ENCODE measurements at regions not wholly inside any gene's neighbourhood (a gene's known extent, or its start where the extent isn't known, plus 50 kb on each side); places are given as distances from the start of the nearest gene placed in this dataset.

DNA sequence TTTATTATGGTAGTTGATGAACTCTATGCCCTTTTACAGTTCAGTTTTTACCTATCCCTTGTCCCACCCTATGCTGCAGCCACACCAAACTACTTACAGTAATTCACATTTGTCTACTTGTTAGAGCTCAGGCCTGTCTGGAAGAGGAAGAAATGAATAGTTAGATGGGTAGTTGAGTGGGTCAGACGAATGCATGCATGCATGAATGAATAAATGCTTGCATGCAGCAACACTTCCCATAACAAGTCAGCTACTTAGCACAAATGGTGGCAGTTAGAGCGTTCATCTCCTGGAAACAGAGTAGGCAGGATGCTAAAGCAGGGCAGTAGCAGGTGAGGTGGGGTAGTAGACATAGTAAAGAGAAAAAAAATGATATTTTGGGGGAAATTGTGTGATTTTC is 322.3 kb downstream of the NDFIP2 start:
- TF ChIP-seq, protein P1, sequence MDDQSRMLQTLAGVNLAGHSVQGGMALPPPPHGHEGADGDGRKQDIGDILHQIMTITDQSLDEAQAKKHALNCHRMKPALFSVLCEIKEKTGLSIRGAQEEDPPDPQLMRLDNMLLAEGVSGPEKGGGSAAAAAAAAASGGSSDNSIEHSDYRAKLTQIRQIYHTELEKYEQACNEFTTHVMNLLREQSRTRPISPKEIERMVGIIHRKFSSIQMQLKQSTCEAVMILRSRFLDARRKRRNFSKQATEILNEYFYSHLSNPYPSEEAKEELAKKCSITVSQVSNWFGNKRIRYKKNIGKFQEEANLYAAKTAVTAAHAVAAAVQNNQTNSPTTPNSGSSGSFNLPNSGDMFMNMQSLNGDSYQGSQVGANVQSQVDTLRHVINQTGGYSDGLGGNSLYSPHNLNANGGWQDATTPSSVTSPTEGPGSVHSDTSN (IDR thresholded peaks at IDR 0.05; ENCODE audit: insufficient replicate concordance, low read depth, low read length) = no peak
- TF ChIP-seq CTCF (IDR thresholded peaks at IDR 0.05 in 2 of 3, conservative IDR thresholded peaks at IDR 0.05 in 1 of 3; ENCODE audit: control insufficient read depth in 2 of 3, extremely low read depth in 1 of 3, insufficient read depth in 1 of 3, low read depth in 3 of 3, low read length in 3 of 3) (no peak), SIX5 (IDR thresholded peaks at IDR 0.05; ENCODE audit: low read depth, low read length, severe bottlenecking) (no peak), EP300 (IDR thresholded peaks at IDR 0.05; ENCODE audit: borderline replicate concordance in 1 of 2, control insufficient read depth in 1 of 2, low read depth in 2 of 2, low read length in 2 of 2) (no peak), HDGF (IDR thresholded peaks at IDR 0.05) (no peak), POLR2A (IDR thresholded peaks at IDR 0.05; ENCODE audit: low read depth, low read length) (no peak), FOXM1 (IDR thresholded peaks at IDR 0.05; ENCODE audit: low read depth, low read length) (no peak), ZBTB33 (IDR thresholded peaks at IDR 0.05) (no peak), SKIL (IDR thresholded peaks at IDR 0.05; ENCODE audit: low read depth, poor library complexity, severe bottlenecking) (no peak), EZH2 (IDR thresholded peaks at IDR 0.05; ENCODE audit: borderline replicate concordance, control insufficient read depth, low read depth, low read length) (no peak), CEBPB (IDR thresholded peaks at IDR 0.05; ENCODE audit: borderline replicate concordance in 1 of 2, low read depth in 2 of 2, low read length in 2 of 2) (no peak)
- TF ChIP-seq, protein P2, sequence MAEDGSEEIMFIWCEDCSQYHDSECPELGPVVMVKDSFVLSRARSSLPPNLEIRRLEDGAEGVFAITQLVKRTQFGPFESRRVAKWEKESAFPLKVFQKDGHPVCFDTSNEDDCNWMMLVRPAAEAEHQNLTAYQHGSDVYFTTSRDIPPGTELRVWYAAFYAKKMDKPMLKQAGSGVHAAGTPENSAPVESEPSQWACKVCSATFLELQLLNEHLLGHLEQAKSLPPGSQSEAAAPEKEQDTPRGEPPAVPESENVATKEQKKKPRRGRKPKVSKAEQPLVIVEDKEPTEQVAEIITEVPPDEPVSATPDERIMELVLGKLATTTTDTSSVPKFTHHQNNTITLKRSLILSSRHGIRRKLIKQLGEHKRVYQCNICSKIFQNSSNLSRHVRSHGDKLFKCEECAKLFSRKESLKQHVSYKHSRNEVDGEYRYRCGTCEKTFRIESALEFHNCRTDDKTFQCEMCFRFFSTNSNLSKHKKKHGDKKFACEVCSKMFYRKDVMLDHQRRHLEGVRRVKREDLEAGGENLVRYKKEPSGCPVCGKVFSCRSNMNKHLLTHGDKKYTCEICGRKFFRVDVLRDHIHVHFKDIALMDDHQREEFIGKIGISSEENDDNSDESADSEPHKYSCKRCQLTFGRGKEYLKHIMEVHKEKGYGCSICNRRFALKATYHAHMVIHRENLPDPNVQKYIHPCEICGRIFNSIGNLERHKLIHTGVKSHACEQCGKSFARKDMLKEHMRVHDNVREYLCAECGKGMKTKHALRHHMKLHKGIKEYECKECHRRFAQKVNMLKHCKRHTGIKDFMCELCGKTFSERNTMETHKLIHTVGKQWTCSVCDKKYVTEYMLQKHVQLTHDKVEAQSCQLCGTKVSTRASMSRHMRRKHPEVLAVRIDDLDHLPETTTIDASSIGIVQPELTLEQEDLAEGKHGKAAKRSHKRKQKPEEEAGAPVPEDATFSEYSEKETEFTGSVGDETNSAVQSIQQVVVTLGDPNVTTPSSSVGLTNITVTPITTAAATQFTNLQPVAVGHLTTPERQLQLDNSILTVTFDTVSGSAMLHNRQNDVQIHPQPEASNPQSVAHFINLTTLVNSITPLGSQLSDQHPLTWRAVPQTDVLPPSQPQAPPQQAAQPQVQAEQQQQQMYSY (CRISPR knock-in tag; IDR thresholded peaks at IDR 0.05) = no peak

All from GM12878 (cell line).